GM21825 (cell line): ENCODE measurements at regions not wholly inside any gene's neighbourhood (a gene's known extent, or its start where the extent isn't known, plus 50 kb on each side); places are given as distances from the start of the nearest gene placed in this dataset.

Source experiments
- ATAC-seq: cut with Tn5 transposase; IDR thresholded peaks from one replicate; pipeline ENCODE4 v1.9.1; 2021; ENCODE audit warnings: mild to moderate bottlenecking, moderate library complexity; ENCODE audit not compliant: unreplicated experiment

GRCh38 chr11:110988671-110989070, 256.9 kb upstream of the POU2AF2 start:
- no peak for ATAC-seq

DNA sequence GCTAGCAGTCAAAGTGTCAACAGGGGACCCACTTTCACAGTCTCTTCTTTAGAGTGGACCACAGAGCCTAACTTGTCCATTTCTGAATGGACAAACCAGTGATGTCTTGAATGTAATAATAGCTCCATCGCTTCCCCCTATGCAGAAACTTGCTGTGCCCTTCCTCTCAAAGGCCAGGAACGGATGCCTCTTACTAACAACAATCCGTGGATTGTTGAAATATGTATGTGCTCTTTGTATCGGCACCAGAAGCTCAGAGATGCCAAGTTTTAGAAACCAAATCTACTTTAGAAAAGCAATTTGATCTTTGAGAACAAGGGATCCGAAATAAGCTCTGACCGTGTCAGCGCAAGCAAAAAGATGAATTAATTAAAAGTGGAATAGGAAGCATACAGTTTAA, 259.5 kb upstream of the POU2AF2 start:
- ATAC-seq, result no peak

GRCh38 chr11:110985547-110985946, 260.0 kb upstream of the POU2AF2 start:
- no peak for ATAC-seq

- ATAC-seq, result no peak
These were observed 260.8 kb upstream of the POU2AF2 start for GRCh38 chr11:110984693-110985092.

- ATAC-seq, result no peak
These were observed 261.4 kb upstream of the POU2AF2 start for GRCh38 chr11:110984147-110984546.

DNA sequence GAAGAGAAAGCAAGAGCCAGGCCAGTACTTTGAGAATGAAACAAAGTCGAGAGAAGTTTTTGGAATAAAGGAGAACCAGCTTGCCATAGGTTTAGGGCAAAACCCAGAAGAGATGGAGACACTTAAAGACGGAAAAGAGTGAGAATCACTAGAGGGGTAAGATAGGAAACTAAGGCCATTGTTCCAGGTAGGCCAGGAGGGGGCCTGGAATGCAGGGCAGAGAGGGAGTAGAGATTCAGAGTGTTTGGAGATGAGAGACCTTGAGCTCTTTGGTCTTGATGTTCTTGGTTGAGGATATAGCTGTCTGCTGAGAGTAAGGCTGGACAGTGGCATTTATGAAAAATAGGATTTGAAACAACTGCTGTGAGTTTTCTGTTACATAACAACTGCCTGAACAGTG, 263.3 kb upstream of the POU2AF2 start:
- ATAC-seq, result no peak

GRCh38 chr11:110979696-110980095, 265.8 kb upstream of the POU2AF2 start:
- no peak for ATAC-seq

- no peak for ATAC-seq
These were observed 265.4 kb upstream of the ARHGAP20 start for GRCh38 chr11:110977661-110978060.

- no peak for ATAC-seq
These were observed 262.5 kb upstream of the ARHGAP20 start for GRCh38 chr11:110974731-110975130.

DNA sequence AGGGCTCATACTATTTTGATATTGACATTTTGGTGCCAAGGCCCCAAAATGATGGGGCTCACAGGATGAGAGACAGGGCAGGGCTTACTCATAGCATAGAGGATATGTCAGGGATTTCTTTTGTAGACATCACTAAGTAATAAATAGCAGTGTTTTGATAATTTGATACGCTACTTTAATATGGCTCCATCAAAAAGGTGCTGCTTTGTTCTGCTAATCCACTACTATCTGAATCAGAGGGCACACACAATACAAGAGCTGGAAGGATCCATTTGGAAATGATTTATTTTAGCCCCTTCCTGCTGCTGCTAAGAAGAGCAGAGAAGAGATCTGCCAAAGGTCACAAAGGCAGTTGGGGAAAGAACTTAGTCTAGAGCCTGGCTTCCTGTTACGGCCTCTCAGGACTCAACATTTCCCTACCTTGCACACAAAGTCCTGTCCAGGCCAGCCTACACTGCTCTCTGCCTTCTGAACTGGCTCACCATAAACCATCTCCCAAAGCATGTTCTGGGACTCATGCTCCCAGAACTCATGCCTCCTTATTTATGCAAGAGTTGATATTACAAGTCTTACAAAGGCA, 261.3 kb upstream of the ARHGAP20 start:
- no peak for ATAC-seq

DNA sequence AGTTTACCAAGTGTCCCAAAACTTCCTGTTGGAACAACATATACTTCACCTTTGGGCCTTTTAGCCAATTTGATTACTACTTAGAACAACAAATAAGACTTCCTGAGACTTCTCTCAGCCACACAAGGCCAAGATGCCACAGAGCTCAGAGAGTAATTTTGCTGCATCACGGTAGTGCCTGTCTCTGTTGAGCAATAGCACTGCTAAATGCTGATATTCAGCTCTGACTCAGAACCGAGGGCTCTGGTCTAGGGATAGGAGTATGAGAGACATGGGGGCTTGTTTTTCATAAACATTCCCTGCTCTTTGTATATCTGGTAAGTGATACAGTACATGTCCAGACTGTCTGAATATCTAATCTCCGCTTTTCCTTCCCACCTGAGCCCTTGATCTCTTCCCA, 260.4 kb upstream of the ARHGAP20 start:
- no peak for ATAC-seq

DNA sequence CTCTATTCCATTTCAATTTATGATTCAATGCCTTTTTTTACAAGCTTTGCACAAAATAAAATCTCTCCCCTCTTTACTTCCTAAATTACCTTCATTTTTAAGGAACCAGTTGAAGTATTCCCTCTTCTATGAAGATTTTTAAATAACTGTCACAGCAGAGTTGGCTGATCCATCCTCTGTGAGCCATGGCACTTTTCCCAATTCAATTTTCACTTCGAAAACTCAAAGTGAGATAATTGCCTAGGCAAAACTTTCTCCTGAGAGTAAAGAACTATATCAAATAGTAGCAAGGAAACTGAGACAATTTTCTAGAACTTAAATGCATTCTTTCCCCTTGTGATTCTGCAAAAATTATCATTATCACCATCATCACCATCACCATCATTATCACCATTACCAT, 259.9 kb upstream of the ARHGAP20 start:
- no peak for ATAC-seq

DNA sequence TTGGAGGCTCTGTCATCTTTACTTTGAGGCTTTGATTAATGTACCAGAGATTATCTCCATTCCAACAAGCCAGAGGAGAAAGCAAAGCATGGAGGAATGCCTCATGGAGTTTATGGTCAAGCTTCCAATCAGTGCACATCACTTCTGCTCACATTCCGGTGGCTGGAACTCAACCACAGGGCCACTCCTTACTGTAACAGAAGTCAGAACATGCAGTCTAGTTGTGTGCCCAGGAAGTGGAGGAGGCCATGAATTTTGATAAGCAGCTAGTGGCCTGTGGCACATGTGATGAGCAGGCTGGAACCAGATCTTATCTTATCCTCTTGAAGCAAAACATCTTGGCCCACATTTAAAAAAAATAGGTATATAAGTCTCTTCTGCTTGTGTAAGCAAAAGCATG, 258.9 kb upstream of the ARHGAP20 start:
- ATAC-seq, result no peak

DNA sequence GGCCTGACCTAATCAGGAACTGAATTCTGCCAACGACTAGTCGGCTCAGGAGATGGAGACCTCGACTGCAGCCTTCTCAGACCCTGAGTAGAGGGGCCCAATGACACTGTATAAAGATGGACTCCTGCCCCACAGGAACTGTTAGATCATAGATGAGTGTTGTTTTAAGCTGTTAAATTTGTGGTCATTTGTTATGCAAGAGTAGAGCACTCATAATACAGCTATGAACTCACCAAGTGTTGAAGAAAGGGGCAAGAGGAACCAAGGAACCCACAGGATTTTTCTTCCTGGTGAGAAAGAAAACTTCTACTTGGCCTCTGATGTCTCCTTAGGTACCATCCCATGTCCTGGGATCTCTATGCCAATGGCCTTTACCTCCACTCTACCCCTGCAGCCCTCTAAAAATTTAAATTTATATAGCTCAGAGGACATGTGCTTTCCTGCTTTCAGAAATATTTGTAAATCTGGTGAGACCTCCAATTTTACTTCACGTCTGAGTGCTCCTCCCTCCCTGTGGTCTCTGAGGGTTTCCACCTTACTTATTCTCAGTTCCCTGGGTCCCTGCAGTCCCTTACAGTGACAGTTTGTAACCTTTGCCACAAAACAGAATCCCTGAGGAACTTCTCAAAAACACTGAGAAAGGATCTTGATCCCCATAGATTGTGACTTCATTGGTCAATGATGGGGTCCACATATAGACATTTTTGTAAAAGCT, 256.3 kb upstream of the ARHGAP20 start:
- no peak for ATAC-seq

DNA sequence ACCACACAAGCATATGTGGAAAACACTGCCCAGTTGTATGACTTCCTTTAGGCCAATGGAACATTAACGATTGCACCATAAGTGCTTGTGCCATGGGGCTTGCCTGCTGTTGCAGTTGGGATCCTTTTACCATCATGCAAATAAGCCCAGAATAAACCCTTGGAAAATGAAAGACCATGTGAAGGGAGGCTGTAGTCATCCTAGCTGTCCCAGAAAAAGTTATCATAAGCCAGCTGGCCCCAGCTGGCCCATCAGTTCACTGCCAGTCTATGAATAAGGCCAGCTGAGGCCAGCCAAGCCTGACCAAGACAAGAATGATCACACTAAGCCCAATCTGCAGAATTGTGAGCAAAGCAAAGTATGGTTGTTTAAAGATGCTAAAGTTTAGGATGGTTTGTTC, 253.9 kb upstream of the ARHGAP20 start:
- ATAC-seq, result no peak

GRCh38 chr11:110962921-110963320, 250.7 kb upstream of the ARHGAP20 start:
- ATAC-seq, result no peak

DNA sequence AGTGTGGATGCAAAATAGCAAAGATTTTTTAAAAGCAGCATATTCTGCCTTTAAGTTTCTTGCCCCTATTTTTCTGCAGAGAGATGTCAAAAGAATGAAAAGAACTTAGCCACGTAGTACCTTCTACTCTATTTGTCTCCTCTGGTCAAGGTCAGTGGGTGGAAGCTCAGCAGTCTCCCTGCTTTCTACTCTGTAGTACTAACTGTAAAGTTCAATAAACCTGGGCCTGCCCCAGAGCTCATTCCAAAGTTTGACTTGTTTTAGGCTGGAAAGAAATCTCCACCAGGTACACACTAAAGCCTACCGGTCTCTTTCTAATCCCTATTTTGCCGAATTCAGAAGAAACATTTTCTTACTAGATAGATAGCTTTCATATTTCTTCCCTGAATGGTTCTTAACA, 247.9 kb upstream of the ARHGAP20 start:
- ATAC-seq, result no peak

GRCh38 chr11:110958216-110958615, 246.0 kb upstream of the ARHGAP20 start:
- no peak for ATAC-seq

- ATAC-seq, result no peak
These were observed 243.5 kb upstream of the ARHGAP20 start for GRCh38 chr11:110955776-110956175.

- ATAC-seq, result no peak
These were observed 239.8 kb upstream of the ARHGAP20 start for GRCh38 chr11:110951950-110952503.

DNA sequence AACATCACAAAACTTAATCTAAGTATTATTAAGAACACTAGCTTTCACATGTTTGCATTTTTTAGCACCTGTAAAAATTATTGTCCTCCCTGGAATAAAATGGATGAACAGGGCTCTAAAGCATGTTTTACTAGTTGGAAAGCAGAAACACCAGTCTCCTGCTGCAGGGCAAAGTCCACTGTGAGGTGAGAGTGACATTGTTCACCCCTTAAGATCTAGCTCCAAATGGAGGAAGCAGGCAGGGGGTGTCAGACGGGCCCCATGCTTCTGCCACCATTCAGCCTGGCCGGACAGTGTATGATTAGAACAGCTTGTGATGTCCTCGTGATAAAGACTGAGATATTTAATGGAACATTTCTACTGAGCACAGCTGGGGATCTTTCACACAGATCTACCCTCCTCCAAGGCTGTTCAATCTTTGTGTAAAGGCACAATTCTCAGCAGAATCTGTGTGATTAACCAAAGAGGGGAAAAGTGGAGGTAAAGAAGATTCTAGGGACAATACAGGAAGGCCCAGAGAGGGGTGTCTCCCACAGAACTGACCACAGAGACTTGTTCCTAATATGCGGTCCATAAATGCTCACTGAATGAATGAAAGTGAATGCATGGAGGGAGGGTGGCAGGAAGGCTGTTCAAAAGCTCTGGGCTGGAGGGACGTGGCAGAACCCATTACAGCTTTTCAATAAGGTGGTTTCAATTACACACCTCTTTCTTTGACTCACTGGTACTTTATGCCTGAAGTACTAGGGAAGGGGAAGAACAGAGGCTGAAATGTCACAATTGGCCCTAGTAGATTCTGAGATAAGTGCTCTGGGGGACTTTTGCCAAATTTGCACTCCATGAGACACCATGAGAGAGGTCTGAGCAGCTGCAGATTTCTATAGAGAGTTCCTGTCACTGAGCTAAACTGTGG, 239.1 kb upstream of the ARHGAP20 start:
- no peak for ATAC-seq

DNA sequence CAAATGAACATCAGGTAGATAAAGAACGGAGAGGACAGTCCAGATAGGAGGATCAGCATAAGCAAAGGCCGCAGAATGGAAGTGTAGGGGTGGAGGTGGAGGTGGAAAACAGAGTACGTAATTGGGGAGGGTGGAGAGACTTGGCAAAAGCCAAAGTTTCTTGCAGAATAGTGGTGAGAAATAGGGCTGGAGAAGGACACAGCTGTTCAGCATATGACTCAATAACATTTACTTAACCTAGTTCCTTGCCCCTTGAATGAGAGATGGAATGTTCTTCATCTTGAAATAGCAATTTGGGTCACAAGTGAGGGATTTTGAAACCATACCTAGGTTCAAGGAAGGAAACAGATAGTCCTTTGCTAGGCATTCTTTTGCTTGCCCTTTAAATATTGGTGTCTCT, 235.9 kb upstream of the ARHGAP20 start:
- ATAC-seq, result no peak
